KOPT-K1 (cell line): ENCODE measurements at regions not wholly inside any gene's neighbourhood (a gene's known extent, or its start where the extent isn't known, plus 50 kb on each side); places are given as distances from the start of the nearest gene placed in this dataset.

Experiments
- H3K27ac ChIP-seq: fragments of 200-600 bp; sonication (generic); 2 replicates; pipeline ENCODE4 v1.5.1; 2016; ENCODE audit warnings: antibody characterized with exemption, mild to moderate bottlenecking, low read depth, low read length; ENCODE audit not compliant: poor library complexity, severe bottlenecking
- H3K36me3 ChIP-seq: fragments of 200-600 bp; sonication (generic); 2 replicates; pipeline ENCODE4 v1.5.1; 2017; ENCODE audit warnings: antibody characterized with exemption, mild to moderate bottlenecking, low read length, moderate library complexity; ENCODE audit not compliant: insufficient read depth
- H3K9me3 ChIP-seq: fragments of 200-600 bp; sonication (generic); 2 replicates; pipeline ENCODE4 v1.5.1; 2017; ENCODE audit warnings: antibody characterized with exemption, low read length, mild to moderate bottlenecking; ENCODE audit not compliant: insufficient read depth, poor library complexity, severe bottlenecking

DNA sequence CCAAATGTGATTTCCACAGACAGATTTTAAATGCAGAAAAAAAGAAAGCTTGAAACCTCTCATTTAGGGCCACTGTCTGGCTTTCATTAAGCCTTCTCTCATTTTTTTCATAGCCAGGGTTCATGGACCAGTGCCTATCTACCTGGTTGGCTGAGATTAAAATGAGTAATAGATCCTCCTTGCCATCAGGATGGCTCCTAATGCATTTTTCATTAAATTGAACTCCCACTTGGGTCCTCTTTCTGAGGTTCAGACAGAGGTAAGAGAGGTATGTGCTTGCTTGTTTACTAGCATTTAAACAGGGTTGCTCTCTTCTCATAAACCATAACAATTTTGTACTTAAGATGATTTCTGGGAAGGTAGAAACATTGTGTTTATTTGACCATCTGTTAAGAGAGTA, 473.0 kb downstream of the TBC1D4 start:
- no peaks in the 10 kb centered on the region for H3K36me3 ChIP-seq
- no peak overlapping the region for H3K27ac ChIP-seq
- H3K9me3 ChIP-seq: no peaks in the 10 kb centered on the region

DNA sequence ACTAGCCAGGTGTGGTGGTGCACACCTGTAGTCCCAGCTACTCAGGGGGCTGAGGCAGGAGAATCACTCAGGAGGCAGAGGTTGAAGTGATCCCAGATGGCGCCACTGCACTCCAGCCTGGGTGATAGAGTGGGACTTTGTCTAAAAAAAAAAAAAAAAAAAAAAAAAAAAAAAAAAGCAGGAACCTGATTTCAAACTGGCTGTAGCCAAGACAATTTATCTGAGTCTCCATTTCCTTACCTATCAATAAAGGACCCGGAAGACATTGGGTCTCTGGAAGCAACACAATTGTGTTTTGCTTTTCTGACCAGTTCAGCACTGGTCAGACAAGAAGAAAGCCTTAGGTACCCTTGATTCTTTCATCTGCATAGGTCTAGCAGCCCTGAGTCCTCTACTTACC, 491.0 kb downstream of the TBC1D4 start:
- Histone ChIP-seq H3K9me3 (no peaks in the 10 kb centered on the region), H3K36me3 (no peaks in the 10 kb centered on the region), H3K27ac (no peak overlapping the region)

DNA sequence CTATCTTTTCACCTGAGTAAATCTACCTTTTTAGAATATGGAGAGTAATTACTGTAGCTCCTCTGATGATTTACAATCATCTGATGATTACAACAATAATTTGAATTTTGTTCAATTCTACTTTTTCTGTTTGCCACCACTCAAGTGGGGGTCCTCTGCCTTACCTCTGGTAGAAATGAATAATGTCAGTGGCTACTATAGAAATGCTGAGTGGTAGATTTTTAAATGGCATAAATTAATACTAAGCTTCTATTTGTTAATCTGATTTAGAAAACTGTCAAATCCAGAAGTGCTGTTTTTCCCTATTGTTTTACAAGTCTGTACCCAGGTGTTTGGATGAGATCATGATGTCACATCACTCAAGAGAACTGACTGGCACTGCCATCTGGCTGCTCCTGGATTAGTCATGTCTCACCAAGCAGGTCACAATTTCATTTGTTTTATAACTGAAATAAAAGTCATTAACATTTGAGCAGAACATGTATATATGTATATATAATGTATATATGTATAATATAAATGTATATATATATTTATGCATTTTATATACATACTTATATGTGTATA, 494.8 kb downstream of the TBC1D4 start:
- Histone ChIP-seq H3K9me3 (no peaks in the 10 kb centered on the region), H3K36me3 (no peaks in the 10 kb centered on the region), H3K27ac (no peak overlapping the region)

DNA sequence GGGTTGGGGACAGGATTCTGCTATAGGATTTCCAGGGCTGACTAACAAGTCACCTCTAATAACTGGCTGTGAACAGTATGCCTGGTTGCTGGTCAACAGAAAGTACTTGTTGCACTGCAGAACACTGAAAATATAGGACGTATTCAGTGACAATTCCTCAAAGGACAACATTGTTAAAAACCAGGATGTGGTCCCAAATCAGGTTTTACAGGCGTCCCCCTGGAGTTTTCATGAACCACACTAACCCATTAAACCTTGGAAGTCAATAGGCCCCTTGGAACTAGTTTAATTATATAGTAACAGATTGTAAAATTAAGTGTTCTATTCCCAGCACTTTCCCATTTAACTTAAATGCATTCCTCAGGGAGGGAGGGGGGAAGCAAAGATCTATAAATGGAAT, 495.4 kb downstream of the TBC1D4 start:
- Histone ChIP-seq H3K27ac (no peak overlapping the region), H3K36me3 (no peaks in the 10 kb centered on the region), H3K9me3 (no peaks in the 10 kb centered on the region)

DNA sequence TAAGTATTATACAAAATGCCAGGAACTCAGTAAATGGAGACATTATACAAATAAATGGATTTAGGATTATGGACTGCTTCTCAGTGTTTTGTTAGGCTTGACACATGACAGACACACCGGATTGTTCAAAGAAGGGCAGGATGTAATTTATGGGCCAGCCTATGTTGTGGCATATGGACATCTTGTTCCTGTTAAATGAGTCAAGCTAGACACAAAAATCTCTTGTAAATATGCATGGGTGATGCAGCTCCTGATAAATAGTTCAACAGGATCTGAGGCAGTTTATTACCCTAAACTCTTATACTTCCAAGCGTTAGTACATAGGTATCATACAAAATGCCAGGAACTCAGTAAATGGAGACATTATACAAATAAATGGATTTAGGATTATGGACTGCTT, 502.3 kb downstream of the TBC1D4 start:
- no peaks in the 10 kb centered on the region for H3K9me3 ChIP-seq
- H3K36me3 ChIP-seq: no peaks in the 10 kb centered on the region
- no peak overlapping the region for H3K27ac ChIP-seq

DNA sequence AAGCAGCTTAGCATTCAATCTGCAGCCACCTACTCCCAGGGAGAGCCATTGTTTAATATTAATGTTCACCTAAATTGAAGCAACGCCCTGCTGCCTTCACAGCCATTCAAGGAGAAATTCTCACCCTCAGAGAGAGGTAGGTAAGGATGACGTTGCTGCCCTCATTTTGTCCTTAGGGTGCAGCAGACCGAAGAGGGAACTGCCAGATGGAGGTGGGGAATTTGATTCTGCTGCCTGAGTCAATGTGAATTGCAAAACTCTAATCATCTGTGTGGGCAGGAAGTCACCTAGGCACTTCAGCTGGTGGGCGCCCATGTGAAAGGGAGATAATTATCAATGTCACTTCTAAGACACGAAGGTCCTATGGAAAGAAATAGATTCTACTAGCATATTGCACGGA, 503.4 kb downstream of the TBC1D4 start:
- H3K27ac ChIP-seq: no peak overlapping the region

DNA sequence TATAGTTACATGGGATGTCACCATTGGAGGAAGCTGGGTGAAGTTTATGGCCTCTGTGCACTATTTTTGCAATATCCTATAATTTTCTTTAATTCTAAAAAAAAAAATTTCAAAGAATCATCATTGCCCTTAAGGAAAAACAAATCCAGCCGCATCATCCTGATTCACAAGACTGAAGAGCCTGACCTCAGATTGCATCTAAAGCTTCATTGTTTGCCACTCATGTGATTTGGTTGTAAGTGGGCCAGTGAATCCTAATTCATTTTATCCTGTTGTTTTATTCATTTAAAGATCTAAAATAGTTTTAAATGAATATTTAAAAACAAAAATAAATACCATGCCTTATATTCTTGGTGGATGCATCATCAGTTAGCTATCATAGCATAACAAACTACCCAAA, 504.5 kb downstream of the TBC1D4 start:
- no peaks in the 10 kb centered on the region for H3K9me3 ChIP-seq
- no peak overlapping the region for H3K27ac ChIP-seq
- H3K36me3 ChIP-seq: no peaks in the 10 kb centered on the region

More for the DNA sequence above, 503.4 kb downstream of the TBC1D4 start:
- Histone ChIP-seq H3K36me3 (no peaks in the 10 kb centered on the region), H3K9me3 (no peaks in the 10 kb centered on the region)

DNA sequence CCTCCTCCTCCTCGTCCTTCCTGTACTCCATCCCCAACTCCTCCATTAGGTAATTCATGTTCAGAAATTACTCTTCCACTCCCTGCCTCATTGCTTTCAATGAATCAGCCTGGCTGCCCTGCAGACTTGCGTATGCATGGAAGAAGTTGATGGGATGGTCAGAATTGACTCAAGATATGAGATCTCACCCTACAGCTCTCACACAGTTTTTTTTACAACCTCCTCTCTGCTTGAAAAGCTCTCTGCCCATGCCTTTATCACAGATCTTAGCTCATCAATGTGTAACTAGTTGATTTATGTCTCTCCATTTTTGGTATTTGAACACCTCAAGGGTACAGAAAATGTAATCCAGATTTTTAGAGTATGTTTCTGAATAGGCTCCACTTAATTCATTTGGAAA, 506.9 kb downstream of the TBC1D4 start:
- no peaks in the 10 kb centered on the region for H3K9me3 ChIP-seq
- H3K27ac ChIP-seq: no peak overlapping the region
- no peaks in the 10 kb centered on the region for H3K36me3 ChIP-seq

DNA sequence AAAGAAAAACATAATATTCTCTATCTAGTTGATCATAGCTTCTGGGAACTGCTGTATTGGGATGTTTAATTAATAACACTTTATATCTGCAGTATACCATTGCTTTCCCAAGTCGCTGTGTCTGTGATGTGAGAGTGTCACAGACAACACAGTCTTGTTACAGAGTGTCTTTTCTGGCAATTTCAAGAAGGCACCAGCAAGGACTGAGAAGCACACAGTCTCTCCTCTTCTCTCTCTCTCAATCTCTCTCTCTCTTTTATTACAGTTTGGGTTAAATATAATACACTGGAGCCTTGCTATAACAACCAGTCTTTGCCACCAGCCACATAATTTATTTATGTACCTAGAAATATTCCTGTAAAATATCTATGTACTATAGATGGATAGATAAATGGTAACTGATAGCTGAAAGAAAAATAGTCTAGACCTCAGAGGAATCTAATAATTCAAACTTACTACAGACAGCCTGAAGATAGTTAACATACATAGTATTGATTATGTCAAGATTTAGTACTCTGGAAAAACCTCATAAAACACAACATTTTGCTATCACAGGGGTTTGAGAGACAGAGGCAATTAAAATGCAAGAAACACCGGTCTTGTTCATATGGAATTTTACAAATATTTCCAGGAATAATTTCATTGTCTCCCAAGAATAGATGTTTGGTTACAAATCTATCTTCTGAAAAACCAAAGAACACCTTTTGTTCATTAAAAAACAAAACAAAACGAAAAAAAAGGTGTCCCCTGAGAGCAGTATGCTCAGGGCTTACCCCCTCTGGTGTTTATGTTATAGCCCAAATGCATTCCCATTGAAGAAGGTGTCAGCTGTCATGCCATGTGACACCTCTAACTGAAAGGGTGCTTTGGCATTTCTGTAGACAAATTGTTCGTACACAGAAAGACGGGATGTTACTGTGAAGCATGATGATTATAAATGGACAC, 507.8 kb downstream of the TBC1D4 start:
- no peak overlapping the region for H3K27ac ChIP-seq
- H3K36me3 ChIP-seq: no peaks in the 10 kb centered on the region
- no peaks in the 10 kb centered on the region for H3K9me3 ChIP-seq

DNA sequence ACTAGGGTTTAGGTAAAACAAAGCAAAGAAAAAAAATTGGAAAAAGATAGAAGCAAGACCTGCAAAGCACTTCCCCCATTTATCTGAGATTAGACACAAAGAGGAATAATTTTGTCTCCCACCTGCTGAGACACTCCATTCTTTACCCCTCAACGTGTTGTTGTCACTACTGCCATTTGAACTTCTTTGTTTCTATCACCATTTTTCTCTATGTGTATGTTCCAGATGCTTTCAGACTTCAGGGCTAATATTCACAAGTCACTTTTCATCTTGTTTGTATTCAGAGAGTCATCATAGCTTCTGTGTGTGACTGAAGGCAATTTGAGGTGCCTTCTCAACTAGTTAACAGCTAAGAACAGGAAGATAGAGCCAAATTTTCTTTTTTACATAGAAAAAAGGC, 512.5 kb downstream of the TBC1D4 start:
- Histone ChIP-seq H3K9me3 (no peaks in the 10 kb centered on the region), H3K27ac (no peak overlapping the region), H3K36me3 (no peaks in the 10 kb centered on the region)

DNA sequence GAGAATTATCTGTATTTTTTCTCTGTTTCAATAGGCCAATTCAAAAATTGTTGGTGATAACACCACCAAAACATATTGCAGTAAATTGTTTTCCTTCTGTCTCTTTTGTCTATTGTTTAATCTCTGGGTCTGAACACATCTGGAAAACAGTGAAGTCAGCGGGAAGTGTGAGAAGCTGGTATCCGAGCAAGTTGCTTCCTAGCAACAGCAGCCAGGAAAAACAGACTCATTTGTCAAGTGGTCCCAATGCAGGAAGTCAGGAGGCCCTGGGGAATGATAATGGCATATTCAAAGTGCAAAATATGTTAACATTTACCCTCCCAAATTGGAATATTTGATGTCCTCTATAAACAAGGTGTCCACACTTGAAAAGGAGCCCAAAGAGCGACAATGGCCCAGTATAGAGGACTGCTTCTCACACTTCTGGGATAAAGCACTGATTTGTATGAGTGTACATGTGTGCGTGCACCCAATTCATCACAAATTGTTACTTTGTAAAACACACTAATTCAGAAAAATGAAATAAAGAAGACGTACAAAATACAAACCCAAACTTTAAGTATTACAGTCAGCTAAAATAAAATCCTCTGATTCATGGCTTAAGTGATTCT, 515.0 kb downstream of the TBC1D4 start:
- no peak overlapping the region for H3K27ac ChIP-seq

DNA sequence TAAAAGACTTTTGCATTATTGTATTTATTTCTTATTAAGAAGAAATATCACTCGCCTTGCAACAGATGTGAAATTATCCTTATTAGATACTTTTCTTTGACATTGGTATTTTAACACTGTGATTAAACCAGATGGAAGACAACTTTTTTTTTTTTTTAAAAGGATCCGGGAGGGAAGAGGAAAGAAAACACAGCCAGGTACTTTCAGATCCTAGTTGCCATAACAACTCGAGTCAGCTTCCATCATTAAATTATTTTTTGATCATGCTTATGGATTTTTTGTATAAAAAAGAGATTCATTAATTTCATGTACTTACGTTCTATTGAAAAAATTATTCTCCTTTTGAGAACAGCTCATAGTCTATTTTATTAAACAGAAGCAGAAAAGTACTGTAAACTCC, 515.7 kb downstream of the TBC1D4 start:
- Histone ChIP-seq H3K9me3 (no peaks in the 10 kb centered on the region), H3K27ac (no peak overlapping the region)

More for the DNA sequence above, 515.0 kb downstream of the TBC1D4 start:
- Histone ChIP-seq H3K36me3 (no peaks in the 10 kb centered on the region), H3K9me3 (no peaks in the 10 kb centered on the region)

DNA sequence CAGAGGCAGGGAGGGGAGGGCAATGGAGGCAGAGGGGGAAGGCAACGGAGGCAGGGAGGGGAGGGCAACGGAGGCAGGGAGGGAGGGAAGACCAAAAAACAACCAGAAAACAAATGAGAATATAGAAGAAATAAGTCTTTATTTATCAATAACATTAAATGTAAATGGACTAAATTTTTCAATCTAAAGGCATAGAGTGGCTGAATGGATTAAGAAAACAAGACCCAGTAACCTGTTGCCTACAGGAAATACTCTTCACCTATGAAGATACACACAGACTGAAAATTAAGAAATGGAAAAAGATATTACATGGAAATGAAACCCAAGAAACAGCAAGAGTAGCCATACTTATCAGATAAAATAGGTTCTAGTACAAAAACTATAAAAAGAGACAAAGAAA, 536.3 kb downstream of the TBC1D4 start:
- Histone ChIP-seq H3K9me3 (peaks cover 5% of the 10 kb centered on the region), H3K36me3 (no peaks in the 10 kb centered on the region), H3K27ac (no peak overlapping the region)

More for the DNA sequence above, 515.7 kb downstream of the TBC1D4 start:
- H3K36me3 ChIP-seq: no peaks in the 10 kb centered on the region

DNA sequence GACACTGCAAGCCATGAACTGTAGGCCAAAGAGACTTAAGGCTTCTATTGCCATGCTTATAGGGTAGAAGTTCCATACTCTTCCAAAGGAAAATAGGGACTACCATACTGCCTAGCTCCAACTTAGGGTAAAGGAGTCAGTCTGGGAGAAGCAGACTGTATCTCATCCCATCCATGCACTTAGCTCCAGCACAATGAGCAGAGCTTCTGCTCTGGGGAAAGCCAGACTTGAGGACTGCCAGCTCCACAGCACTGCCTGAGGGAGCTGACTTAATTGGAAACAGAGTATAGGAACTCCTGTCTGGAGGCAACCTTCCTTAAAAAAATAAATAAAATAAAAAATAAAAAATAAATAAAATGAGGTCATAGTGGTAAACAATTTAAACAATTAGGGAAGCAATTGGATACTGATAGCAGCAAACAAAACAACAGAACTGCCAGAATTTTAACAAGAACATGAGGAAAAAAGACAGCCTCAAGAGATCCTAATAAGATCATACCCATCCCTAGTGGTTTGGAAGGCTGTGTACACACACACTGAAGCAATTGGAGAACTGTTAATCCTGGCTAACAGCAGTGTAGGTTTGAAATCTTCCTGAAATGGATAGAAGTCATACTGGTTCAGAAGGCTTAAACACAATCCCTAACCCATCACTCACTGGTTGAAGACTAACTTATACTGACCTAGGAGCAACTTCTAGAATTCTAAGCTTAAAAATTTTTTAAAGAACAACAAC, 550.1 kb downstream of the TBC1D4 start:
- H3K27ac ChIP-seq: no peak overlapping the region
- no peaks in the 10 kb centered on the region for H3K9me3 ChIP-seq
- H3K36me3 ChIP-seq: no peaks in the 10 kb centered on the region
